ENCODE measurements at regions not wholly inside any gene's neighbourhood (a gene's known extent, or its start where the extent isn't known, plus 50 kb on each side); places are given as distances from the start of the nearest gene placed in this dataset.

DNA sequence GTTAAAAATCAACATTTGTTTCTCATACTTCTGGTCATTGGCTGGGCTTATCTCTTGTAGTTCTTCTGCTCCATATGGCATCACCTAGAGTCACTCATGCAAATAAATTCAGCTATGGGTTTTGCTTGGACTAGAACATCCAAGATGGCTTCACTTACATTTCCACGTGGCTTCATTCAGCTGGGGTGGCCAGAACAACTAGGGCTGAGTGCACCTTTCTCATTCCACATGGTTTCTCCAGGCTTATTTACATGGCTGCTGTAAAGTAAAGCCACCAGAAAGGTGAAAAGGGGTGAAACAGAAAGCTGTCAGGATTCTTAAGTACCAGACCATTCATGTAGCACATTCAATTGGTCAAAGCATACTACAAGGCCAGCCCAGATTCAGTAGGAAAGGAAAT lies 151.1 kb upstream of the BMP2 start:
- DNase-seq, result no peak
- no peaks in the 10 kb centered on the region for H3K36me3 ChIP-seq
- no peaks in the 10 kb centered on the region for H3K4me1 ChIP-seq
- TF ChIP-seq POLR2AphosphoS5 (IDR thresholded peaks at IDR 0.05) (no peak), POLR2A (IDR thresholded peaks at IDR 0.05) (no peak)
- TF ChIP-seq, protein P1, sequence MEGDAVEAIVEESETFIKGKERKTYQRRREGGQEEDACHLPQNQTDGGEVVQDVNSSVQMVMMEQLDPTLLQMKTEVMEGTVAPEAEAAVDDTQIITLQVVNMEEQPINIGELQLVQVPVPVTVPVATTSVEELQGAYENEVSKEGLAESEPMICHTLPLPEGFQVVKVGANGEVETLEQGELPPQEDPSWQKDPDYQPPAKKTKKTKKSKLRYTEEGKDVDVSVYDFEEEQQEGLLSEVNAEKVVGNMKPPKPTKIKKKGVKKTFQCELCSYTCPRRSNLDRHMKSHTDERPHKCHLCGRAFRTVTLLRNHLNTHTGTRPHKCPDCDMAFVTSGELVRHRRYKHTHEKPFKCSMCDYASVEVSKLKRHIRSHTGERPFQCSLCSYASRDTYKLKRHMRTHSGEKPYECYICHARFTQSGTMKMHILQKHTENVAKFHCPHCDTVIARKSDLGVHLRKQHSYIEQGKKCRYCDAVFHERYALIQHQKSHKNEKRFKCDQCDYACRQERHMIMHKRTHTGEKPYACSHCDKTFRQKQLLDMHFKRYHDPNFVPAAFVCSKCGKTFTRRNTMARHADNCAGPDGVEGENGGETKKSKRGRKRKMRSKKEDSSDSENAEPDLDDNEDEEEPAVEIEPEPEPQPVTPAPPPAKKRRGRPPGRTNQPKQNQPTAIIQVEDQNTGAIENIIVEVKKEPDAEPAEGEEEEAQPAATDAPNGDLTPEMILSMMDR (IDR thresholded peaks at IDR 0.05 in 8 of 11, conservative IDR thresholded peaks at IDR 0.05 in 3 of 11), result no peak
- H3K4me3 ChIP-seq, result no peak overlapping the region
- H3K27me3 ChIP-seq (replicated peaks in 1 of 7), result no peaks in the 10 kb centered on the region
- intact Hi-C loops (cut with DNase I; ENCODE audit: low total_unique reads), result no loop called here
- H3K9me3 ChIP-seq, result peaks cover 0 to 4% (median 0%) of the 10 kb centered on the region in 8 donors
- WGBS, 5 donors, result 67 to 84% (median 76%) methylated on average over 1 of the region's 1 CpG
- H3K27ac ChIP-seq, result no peak overlapping the region

DNA sequence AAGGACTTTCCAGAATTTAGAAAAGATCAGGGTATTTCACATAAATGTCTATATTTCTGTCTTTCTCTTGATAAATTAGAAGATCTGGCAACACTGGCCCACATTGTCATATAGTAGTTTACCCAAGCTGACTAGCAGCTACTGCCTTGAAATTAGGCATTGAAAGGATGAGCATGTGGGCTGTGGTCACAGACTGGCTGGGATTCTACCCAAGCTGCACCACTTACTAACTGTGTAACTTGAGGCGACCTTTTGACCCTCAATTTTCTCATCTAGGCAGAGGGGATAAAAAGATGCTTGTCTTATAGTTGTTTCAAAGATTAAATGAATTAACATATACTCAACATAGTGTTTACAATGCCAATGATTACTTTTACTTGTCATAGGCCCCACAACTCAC lies 152.7 kb upstream of the BMP2 start:
- no peak overlapping the region for H3K4me3 ChIP-seq
- no peaks in the 10 kb centered on the region for H3K4me1 ChIP-seq
- intact Hi-C loops (cut with DNase I; ENCODE audit: low total_unique reads), result no loop called here
- 52 to 90% (median 68%) methylated on average over 1 of the region's 1 CpG for WGBS, 5 donors
- TF ChIP-seq, protein P1 (IDR thresholded peaks at IDR 0.05 in 8 of 11, conservative IDR thresholded peaks at IDR 0.05 in 3 of 11), result no peak
- peaks cover 0 to 4% (median 0%) of the 10 kb centered on the region in 8 donors for H3K9me3 ChIP-seq
- no peaks in the 10 kb centered on the region for H3K36me3 ChIP-seq
- no peak overlapping the region for H3K27ac ChIP-seq
- no peak for DNase-seq
- no peaks in the 10 kb centered on the region for H3K27me3 ChIP-seq (replicated peaks in 1 of 7)

DNA sequence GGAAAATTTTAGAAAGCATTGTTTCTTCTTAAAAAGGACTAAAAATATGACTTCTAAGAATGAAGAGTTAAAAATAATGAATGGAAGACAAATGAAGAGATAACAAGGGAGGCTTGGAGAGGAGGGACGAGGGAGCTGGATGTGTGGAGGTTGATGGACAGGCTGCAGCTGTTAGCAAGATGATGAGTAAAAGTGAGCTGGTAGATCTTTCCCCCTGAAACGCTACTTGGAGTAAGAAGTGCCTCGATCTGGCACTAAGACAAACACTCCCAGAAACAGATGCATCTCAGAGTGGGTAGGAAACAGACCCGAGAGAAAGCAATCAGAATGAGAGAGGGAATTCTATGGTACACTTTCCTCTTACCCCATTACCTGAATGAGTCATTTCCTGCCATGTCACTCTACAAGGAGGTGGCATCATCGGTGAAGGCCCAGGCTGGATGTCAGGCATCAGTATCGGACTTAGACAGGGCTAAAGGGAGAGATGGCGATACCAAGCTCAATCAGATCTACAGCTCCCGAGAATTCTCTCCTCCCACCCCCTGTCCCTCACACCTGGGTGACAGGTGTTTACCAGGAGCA lies 154.1 kb upstream of the BMP2 start:
- TF ChIP-seq POLR2A (IDR thresholded peaks at IDR 0.05) (no peak), POLR2AphosphoS5 (IDR thresholded peaks at IDR 0.05) (no peak)
- TF ChIP-seq, protein P1 (IDR thresholded peaks at IDR 0.05 in 8 of 11, conservative IDR thresholded peaks at IDR 0.05 in 3 of 11), result no peak
- no peak for DNase-seq
- H3K27me3 ChIP-seq (replicated peaks in 1 of 7), result no peaks in the 10 kb centered on the region
- WGBS, 5 donors, result 64 to 75% (median 68%) methylated on average over 8 of the region's 8 CpGs
- H3K36me3 ChIP-seq, result no peaks in the 10 kb centered on the region
- no peak overlapping the region for H3K27ac ChIP-seq
- H3K9me3 ChIP-seq, result peaks cover 0 to 4% (median 0%) of the 10 kb centered on the region in 8 donors
- H3K4me1 ChIP-seq, result no peaks in the 10 kb centered on the region
- H3K4me3 ChIP-seq, result no peak overlapping the region
- intact Hi-C loops (cut with DNase I; ENCODE audit: low total_unique reads), result no loop called here

DNA sequence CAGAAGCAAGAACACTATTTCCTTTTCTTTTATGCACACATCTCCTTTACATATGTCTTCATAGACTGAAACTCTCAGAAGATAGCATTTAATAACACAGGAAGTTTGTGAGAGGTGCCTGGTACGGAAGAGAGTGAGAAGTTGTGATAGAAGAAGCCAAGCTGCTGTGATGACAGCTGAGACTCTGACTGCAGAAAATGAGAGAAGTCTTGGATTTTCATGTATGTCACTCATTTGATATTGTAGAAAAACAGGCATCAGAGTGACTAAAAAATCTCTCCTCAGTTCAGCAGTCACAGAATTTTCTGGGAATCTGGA lies 154.9 kb upstream of the BMP2 start:
- H3K27ac ChIP-seq, result no peak overlapping the region
- DNase-seq, result no peak
- 56 to 66% (median 59%) methylated on average over 1 of the region's 1 CpG for WGBS, 5 donors
- H3K4me1 ChIP-seq, result no peaks in the 10 kb centered on the region
- H3K9me3 ChIP-seq, result peaks cover 0 to 4% (median 0%) of the 10 kb centered on the region in 8 donors
- TF ChIP-seq POLR2A (IDR thresholded peaks at IDR 0.05) (no peak), POLR2AphosphoS5 (IDR thresholded peaks at IDR 0.05) (no peak)
- TF ChIP-seq, protein P1 (IDR thresholded peaks at IDR 0.05 in 8 of 11, conservative IDR thresholded peaks at IDR 0.05 in 3 of 11), result no peak
- no peaks in the 10 kb centered on the region for H3K27me3 ChIP-seq (replicated peaks in 1 of 7)
- H3K4me3 ChIP-seq, result no peak overlapping the region
- H3K36me3 ChIP-seq, result no peaks in the 10 kb centered on the region
- intact Hi-C loops (cut with DNase I; ENCODE audit: low total_unique reads), result no loop called here

All from spleen (tissue), 11 donors.